ENCODE measurements at regions not wholly inside any gene's neighbourhood (a gene's known extent, or its start where the extent isn't known, plus 50 kb on each side); places are given as distances from the start of the nearest gene placed in this dataset.

DNA sequence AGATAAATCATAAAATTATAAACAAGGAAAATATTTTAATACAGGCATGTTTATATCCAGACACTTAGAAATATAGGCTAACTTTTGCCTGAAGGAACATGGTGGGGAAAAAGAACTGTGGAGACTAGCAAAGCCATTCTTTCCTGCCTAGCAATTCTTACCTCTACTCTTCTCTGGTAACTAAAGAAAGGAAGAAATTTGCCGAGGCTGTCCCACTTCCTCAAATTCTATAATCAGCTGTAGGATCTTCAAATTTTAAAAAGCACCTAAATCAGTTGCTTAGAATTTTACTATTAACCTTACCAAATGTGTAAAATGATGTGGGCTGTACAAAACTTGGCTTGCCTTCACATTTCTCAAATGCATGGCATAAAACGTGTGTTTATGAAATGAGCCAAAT lies 249.1 kb upstream of the SMARCA2 start:
- TF ChIP-seq, protein P1, sequence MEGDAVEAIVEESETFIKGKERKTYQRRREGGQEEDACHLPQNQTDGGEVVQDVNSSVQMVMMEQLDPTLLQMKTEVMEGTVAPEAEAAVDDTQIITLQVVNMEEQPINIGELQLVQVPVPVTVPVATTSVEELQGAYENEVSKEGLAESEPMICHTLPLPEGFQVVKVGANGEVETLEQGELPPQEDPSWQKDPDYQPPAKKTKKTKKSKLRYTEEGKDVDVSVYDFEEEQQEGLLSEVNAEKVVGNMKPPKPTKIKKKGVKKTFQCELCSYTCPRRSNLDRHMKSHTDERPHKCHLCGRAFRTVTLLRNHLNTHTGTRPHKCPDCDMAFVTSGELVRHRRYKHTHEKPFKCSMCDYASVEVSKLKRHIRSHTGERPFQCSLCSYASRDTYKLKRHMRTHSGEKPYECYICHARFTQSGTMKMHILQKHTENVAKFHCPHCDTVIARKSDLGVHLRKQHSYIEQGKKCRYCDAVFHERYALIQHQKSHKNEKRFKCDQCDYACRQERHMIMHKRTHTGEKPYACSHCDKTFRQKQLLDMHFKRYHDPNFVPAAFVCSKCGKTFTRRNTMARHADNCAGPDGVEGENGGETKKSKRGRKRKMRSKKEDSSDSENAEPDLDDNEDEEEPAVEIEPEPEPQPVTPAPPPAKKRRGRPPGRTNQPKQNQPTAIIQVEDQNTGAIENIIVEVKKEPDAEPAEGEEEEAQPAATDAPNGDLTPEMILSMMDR (conservative IDR thresholded peaks at IDR 0.05 in 1 of 2, IDR thresholded peaks at IDR 0.05 in 1 of 2; ENCODE audit: extremely low read depth in 1 of 2, insufficient read depth in 1 of 2, low read depth in 1 of 2, low read length in 2 of 2), result no peak
- TF ChIP-seq EZH2 (IDR thresholded peaks at IDR 0.05; ENCODE audit: borderline replicate concordance, low read length), result no peak

All from mammary epithelial cell (primary cell).